ENCODE measurements at regions not wholly inside any gene's neighbourhood (a gene's known extent, or its start where the extent isn't known, plus 50 kb on each side); places are given as distances from the start of the nearest gene placed in this dataset.
"Not testable (repeated sequence)": the region's sequence is repeated elsewhere in the genome, so short reads cannot be mapped to it uniquely, and the experiment has no call there.

DNA sequence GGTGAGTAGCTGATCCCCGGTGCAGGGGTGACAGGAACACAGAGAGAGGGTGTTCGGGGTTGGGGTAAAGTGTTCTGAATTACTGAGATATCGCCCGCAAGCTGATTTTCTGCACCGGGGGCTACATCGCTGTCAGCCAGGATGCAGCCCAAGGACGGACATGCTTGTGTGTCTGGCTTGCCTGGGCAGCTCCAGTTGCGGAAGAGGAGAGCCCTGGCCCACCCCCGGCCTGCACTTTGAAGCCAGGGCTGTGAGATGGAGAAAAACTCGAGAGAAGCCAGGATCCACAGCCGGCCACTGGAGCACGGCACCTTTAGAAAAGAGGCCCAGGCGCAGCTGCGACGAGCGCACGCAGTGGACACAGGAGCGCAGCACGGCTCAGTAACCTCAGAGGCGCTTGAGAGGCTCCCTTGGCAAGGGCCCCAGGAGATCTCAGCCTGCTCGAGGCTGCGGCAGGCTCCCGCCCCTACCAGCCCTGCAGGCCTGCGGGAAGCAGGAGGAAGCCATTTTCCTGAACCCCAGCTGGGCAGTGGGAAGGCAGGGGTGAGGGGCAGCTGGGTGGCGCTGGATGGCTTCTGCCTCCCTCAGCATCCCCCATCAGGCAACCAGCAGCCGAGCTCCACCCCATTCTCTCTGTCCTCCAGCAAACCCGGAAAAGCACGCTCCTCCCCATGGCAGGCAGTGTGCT is 59.2 kb downstream of the C9orf50 start:
- intact Hi-C loops (cut with micrococcal nuclease) = no loop called here

DNA sequence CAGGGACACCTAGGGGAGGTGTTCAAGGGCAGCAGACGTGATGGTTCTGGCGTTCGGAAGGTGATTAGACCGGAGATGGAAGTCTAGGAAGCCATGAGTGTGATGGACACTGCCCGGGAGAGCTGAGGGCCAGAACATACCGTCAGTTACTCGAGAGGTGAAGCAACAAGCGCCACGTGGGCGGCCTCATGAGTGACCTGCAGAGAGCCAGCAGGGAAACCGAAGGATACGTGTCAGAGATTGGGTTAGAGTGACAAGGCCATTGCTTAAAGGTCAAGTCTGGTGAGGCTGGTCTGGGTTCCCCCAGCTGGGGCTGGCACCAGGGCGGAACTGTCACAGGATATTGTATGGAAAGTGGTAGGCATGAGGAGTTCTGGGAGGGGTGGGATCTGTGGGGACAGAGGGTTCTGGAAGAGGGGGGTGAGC is 60.0 kb downstream of the C9orf50 start:
- intact Hi-C loops (cut with micrococcal nuclease) = no loop called here

DNA sequence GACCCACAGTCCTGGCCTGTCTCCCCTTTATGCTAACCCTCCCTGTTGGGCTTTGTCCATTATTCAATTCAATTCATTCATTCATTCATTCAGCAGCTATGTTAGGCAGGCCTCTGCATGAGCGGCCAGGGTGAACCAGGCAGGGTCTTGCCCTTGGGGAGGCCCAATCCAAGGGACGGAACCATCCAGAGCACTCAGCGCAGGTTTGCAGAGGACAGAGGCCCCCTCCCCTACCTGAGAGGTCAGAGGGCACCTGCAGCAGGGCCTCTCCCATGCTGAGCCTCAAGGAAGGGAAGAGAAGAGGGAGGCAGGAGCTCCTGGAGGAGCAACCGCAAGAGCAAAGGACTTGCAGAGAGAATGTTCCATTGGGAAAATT is 61.4 kb downstream of the C9orf50 start:
- intact Hi-C loops (cut with micrococcal nuclease) = no loop called here

DNA sequence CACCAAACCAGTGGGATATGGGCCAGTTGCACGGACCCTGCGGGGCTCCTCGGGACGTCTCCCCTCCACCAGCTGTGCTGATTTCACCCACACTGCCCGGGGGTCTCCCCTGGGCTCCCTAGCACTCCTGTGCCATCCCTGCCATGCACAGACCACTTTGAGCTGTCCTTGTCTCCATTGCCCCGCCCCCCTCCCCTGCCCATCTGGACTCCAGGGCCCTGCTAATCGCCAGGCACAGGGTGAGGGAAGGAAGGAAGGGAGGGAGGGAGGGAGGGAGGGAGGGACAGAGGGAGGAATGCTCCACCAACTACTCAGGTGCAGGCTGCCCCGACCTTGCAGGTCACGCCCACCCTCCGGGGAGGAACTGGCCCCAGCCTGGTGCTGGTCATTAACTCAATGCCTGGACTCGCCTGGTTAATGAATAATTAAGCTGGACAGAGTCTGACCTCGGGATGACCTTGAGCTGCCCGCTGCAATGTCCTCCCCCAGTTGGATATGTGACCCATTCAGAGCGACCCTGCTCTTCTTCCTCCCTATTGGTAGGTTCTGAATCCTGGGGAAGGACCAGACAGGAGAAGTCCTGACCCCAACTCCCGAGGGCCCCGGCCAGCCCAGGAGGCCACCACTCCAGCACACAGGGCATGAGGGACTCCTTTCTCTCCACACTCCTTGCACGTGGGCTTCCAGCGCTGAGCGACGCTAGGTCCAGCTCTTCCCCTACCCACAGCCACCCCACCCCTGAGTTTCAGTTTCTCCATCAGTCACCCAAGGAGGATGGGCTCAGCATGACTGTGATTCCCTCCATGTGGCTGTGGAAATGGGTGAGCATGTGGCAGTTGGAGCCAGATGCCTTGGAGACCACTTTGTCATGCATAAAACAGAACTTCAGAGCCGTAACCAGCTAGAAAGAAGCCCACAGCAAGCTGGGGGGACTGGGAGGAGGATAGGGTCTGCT is 62.1 kb downstream of the C9orf50 start:
- intact Hi-C loops (cut with micrococcal nuclease) = no loop called here

DNA sequence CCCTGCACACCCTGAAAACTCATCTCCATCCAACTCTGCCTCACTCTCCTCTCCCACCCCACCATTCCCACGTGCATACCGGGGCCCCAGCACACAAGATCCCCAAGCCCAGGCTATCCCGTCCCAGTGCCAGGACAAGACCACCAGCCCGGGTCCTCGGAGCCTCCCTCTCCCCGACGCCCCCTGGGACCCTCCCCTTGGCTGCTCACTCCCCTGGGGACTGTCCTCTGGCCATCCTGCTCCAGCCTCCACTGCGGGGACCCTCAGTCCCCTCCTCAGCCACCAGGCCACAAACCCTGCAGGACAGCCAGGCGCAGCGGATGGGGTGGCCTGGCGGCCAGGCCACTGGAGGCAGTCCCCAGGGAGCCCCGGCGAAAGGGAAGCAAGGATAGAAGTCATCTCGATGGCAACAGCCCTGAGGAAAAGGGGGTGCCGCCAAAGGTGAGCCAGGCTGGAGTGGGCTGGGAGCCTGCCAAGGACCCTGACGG is 62.8 kb downstream of the C9orf50 start:
- intact Hi-C loops (cut with micrococcal nuclease) = no loop called here

DNA sequence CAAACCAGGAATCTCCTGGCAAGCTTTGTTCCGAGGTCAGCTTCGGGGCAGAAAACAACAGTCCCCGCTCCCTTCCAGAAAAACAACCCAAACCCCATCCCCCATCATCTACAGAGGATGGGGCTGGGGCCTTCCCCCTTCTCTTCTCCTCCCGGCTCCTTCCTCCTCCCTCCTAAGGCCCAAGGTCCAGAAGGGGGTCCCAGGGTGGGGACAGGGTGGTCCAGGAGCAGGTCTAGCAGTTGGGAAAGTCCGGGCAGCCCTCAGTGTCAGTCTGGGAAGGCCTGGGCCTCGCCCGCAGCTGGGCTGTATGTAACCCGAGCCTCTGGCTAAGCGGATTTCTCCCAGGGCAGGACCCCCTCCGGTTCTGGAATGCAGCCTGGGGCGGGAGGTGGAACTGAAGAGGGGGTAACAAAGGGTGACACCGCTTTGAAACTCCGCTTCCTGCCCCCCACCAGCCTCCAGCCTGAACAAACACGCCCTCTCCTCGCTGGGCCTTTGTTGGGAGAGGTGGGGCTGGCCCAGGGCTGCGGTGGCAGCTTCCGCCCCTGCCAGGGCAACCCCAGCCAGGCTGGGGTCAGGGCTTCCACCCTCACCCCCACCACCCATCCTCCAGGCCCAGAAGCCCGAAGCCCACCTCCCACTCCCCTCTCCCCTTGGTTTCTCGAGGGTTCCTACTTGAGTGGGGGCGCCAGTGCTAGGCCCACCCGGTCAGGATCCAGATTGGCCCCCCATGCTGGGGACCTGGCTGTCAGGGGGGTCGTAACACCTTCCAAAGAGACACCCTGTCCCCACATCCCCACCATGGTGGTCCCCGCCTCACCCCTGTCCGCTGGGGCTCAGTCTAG is 63.5 kb downstream of the C9orf50 start:
- intact Hi-C loops (cut with micrococcal nuclease) = no loop called here

DNA sequence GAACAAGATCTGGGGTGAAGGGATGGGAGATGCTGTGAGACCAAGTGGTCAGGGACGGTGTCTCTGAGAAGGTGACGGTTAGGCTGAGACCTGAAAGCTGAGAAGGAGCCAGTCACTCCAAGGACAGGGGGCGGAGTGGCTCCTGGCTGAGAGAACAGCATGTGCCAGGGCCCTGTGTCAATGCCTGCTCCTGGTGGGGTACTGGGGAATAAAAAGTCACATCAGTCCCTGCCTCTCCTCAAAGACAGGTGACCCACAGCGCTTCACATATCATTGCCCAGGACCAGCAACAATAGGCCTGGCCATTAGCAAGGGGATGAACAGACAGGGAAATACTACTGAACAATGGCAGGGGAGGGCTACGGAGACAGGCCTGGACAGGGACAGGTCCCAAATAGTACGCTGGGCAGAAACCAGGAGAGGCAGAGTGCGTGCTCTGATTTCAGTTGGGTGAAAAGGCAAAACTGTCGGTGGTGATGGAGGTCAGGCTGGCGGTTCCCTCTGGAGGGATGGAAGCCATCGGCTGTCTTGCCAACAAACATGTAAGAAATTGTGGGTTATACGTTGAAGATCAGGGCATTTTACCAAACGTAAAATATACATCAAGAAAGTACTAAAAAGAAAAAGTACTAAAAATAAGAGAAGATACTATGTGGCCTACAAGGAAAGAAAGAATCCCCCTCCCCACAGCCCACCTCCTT is 64.3 kb downstream of the C9orf50 start:
- intact Hi-C loops (cut with micrococcal nuclease) = no loop called here

DNA sequence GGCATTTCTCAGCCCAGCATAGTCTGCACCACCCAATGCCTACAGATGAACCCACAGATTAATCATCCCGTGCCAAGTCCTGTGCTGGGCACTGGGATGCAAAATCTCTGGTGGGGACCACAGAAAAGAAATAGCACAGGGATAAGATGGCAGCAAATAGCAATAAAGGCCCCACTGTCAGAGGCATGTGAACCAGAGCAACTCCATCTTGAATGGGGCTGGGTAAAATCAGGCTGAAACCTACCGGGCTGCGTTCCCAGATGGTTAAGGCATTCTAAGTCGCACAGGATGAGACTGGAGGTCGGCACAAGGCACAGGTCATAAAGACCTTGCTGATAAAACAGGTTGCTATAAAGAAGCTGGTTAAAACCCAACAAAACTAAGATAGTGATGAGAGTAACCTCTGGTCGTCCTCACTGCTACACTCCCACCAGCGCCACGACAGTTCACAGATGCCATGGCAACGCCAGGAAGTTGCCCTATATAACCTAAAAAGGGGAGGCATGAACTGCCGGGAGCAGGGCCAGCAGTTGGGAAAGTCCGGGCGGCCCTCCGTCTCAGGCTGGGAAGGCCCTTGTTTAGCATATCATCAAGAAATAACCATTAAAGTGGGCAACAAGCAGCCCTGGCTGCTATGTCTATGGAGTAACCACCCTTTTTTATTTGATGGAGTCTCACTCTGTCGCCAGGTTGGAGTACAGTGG is 65.2 kb downstream of the C9orf50 start:
- intact Hi-C loops (cut with micrococcal nuclease) = no loop called here

DNA sequence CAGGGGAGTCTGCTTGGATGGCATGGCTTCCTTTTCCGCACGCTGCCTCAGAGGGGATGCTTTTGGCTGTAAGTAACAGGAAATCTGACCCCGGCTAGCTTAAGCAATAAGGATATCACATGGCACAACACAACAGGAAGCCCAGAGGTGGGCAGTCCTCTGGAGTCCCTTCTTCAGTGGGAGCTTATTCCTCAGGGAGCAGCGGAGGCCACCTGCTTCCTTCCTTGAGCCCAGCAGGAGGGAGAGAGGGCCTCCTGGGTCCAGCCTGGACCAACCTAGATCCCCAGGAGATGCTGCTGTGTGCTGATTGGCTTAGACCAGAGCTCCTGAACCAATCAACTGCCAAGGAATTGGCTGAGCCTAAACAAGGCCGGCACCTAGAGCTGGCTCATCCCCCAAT is 66.3 kb downstream of the C9orf50 start:
- intact Hi-C loops (cut with micrococcal nuclease) = no loop called here

DNA sequence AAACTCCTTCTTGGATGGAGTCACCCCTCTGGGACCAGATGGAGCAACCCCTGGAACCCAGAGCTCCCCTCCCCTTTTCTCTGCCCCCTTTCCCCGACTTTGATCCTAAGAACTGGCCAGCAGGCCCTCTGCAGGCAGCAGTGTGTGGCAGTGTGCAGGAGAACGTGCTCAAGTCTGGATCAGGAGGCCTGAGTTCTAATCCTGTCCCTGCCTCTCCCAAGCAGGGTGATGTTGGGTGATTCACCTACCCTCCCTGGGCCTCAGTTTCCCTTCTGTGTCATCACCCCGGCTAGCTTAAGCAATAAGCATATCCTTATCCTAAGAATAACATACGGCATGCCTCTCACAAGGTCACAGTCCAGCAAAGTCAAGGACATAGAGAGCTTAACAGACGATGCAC is 67.6 kb downstream of the C9orf50 start:
- intact Hi-C loops (cut with micrococcal nuclease) = no loop called here

DNA sequence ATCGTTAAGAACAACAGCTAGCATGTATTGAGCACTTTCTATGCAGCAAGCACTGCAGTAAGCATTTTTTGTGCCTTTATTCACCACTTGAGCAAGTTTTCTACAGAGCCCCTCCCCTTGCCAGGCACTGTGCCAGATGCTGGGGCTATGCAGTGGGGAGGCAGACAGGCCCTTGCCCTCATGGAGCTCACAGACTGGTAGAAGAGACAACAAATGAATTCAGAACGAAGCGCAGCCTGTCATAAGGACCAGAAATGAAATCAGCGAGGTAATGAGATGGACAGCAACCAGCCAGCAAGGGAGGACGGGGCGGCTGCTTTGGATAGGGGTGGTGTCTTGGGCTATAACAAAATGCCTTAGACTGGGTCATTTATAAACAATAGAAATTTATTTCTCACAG is 68.8 kb downstream of the C9orf50 start:
- intact Hi-C loops (cut with micrococcal nuclease) = no loop called here

DNA sequence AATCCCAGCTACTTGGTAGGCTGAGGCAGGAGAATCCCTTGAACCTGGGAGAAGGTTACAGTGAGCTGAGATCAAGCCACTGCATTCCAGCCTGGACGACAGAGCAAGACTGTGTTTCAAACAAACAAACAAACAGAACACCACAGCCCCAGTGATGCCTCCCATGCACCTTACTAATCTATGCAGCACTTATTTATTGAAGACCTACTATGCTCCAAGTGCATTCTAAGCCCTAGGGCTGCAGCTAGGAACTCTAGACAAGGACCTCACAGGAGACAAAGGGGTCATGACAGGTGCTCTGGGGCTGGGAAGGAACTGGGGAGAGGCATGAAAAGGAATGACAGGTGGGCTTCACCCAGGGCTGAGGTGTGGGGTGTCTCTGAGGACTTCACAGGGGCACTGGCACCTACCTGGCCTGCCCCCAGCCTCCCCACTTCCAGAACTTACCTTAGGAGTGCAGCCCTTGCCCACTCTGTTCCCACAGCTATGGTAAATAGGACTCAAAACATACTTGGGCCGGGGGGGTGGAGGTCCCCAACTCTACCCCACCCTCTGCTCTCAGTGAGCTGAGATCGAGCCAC is 69.4 kb downstream of the C9orf50 start:
- intact Hi-C loops (cut with micrococcal nuclease) = no loop called here

DNA sequence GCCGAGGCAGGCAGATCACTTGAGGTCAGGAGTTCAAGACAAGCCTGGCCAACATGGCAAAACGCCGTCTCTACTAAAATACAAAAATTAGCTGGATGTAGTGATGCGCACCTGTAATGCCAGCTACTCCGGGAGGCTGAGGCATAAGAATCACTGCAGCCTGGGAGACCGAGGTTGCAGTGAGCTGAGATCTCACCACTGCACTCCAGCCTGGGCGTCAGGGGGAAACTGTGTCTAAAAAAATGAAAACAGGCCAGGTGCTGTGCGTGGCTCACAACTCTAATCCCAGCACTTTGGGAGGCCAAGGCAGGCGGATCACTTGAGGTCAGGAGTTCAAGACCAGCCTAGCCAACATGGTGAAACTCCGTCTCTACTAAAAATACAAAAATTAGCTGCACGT is 69.9 kb downstream of the C9orf50 start:
- intact Hi-C loops (cut with micrococcal nuclease) = not testable (repeated sequence)

DNA sequence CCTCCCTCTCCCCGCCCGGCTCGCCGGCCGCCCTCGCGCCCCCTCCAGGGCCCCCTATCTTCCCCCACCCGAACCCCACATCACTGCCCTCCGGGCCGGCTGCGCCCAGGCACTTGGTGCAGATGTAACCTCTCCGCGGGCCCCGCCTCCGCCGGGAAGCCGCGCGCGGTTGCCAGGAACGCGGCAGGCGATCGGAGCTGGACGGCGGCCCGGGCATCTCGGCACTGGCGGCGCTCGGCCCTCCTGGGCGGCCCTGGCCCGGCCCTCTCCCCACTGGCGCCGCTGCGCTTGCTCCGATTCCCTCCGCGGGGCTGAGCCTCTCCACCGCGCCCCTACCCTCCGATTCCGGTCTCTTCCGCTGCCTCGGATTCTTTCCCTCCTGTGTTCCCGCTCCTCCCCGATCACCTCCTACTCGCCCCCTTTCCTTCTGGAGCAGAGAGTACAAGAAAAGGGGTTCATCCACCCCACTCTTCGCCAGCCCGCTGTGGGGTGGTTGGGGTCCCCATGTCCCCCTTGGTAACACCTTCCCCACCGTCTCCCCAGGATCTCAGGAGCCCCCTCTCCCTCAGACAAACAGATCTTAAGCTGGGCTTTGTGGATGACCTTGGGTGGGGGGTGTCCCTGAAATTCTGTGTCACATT is 70.6 kb downstream of the C9orf50 start:
- intact Hi-C loops (cut with micrococcal nuclease) = no loop called here

DNA sequence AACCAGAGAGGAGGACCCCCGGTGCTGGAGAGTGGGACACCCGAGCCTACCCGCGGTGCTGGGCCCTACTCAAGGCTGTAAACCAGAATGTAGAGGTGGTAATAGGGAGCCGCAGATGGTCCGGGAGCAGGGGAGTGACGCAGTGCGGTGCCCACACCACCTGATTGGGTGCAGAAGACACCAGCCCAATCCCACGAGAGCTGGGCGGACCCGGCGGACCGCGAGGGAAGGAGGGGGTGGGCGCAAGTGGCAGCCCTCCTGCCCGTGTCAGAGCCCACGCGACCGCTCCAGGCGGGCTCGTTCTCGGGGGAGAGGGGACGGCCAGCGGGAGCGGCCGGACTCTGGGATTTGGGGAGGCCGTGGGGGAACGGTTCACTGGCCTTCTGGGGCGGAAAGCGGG is 71.2 kb downstream of the C9orf50 start:
- intact Hi-C loops (cut with micrococcal nuclease) = no loop called here

DNA sequence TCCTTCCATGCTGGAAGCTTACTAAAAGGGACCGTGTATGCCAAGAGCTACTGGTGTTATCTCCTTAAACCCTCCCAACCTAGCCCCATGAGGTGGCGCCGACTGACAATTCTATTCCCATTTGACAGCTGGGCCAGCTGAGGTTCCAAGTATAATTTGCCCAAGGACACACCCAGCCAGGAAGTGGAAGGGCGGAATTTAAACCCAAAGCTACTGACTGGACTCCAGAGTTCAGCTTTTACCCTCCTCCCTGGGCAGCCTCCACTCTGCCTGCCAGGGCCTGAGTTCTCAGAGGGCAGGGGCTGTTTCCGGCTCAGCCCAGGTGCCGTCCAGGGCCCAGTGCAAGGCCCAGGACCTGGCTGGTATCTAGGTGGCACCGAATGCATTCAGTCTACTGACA is 71.8 kb downstream of the C9orf50 start:
- intact Hi-C loops (cut with micrococcal nuclease) = no loop called here

DNA sequence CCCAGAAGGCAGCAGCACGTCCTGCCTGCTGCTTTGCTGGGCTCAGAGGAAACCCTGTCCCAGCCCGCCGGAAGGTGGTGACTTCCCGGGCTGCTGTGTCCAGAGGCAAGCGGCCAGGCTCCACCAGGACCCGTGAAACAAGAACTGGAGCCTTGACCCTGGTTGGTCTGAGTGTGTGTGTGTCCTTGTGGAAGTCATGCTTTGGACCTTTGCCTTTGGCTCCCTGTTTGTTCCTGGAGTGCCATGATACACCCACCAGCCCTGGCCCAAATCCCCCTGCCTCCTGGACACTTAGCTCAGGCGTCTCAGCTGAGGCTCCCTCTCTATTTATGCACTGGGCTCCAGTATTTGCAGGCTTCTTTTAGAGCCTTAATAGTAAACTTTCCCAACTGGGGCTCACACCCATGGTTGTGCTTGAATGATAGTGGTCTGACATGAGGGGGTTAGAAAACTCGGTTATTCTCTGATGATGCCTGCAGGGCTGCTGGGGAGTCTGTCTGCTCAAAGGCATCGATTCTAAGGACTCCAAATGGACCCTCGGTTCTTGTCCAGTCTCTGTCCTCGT is 72.2 kb downstream of the C9orf50 start:
- intact Hi-C loops (cut with micrococcal nuclease) = no loop called here

DNA sequence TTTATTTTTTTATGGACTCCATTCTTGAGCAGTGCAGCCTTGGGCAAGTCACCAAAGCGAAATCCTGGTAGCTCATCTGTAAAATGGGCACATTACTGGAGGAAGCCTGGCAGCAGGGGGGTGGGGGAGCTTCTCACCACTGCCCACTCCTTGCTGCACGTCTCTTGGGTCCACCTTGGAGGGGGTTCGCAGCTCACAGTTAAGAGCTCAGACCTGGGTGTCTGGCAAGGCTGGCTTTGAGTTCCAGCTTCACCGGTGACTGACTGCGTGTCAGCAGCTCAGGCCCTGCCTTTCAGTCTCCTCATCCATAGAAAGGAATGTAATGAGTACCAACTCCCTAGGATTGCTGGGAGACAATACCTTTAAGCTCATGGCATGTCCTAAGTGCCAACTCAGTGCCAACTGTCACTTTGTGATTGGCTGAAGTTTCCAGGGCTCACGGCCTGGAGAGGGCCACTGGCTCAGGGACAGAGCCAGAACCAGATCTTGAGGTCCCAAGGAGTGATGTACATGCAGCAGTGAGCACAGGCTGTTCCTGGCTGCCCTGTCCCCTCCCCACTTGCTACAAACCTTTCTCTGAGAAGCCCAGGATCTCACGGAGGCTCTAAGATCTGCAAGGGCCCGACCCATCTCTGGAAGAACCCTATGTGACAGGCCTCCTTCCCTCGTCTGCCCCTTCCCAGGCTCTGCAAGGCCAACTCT is 72.9 kb downstream of the C9orf50 start:
- intact Hi-C loops (cut with micrococcal nuclease) = no loop called here

DNA sequence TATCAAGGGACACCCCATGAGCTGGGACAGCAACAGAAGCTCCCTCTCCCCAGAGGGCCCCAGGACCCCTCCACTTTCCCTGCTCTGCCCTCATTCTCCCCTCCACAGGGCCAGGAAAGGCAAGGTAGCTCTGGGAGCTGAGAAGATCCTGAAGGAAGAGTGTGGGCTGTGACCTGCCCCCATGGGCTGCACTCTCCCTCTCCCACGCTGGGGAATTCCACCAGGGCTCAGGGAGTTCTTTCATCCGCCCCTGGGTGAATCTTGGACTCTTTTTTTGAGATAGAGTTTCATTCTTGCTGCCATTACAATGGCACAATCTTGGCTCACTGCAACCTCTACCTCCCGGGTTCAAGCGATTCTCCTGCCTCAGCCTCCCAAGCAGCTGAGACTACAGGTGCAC is 73.8 kb downstream of the C9orf50 start:
- intact Hi-C loops (cut with micrococcal nuclease) = no loop called here
